Fibroblast of villous mesenchyme (primary cell): ENCODE measurements at regions not wholly inside any gene's neighbourhood (a gene's known extent, or its start where the extent isn't known, plus 50 kb on each side); places are given as distances from the start of the nearest gene placed in this dataset.

Experiments used
- DNase-seq: peaks from one replicate; pipeline ENCODE4 v3.0.0-alpha.2; 2010; ENCODE audit warnings: low read depth
- H3K4me3 ChIP-seq: 2 replicates; pipeline ENCODE4 v1.5.1; 2011; ENCODE audit warnings: low read depth, mild to moderate bottlenecking, low read length
- TF ChIP-seq, protein P1 (sequence below): IDR thresholded peaks from 2 replicates; pipeline ENCODE4 v1.5.1; 2012; ENCODE audit warnings: low read depth, mild to moderate bottlenecking, low read length; ENCODE audit not compliant: insufficient read depth

DNA sequence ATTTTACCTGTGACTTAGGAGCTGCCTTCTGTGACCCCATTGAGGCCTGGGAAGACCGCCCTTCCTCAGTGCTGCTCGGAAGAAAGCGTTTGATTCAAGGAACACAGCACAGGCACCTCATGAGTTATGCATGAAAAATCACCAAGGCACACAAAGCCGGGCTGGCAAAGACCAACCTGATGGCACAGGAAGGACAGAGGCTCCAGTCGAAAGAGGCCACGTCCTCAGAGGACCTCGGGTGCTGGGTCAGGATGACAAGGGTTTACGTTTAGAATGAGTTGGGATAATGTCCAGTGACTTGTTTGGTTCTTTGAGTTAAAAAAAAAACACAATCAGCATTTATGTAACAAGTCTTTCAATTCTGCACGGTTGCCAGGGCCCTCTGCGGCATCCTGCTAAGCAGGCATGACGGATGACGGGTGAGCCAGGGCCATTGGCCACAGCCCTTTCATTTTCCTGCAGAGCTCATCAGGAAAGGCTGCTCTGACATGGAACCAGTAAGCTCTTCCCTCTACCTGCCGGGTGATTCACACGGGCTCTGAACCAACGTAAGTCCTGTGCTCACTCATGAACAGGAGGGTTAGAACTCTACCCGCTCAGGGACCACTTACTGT is 112.8 kb downstream of the DACT2 start:
- TF ChIP-seq, protein P1, sequence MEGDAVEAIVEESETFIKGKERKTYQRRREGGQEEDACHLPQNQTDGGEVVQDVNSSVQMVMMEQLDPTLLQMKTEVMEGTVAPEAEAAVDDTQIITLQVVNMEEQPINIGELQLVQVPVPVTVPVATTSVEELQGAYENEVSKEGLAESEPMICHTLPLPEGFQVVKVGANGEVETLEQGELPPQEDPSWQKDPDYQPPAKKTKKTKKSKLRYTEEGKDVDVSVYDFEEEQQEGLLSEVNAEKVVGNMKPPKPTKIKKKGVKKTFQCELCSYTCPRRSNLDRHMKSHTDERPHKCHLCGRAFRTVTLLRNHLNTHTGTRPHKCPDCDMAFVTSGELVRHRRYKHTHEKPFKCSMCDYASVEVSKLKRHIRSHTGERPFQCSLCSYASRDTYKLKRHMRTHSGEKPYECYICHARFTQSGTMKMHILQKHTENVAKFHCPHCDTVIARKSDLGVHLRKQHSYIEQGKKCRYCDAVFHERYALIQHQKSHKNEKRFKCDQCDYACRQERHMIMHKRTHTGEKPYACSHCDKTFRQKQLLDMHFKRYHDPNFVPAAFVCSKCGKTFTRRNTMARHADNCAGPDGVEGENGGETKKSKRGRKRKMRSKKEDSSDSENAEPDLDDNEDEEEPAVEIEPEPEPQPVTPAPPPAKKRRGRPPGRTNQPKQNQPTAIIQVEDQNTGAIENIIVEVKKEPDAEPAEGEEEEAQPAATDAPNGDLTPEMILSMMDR = no peak
- no peak overlapping the region for H3K4me3 ChIP-seq
- no peak for DNase-seq

- TF ChIP-seq, protein P1 = no peak
- DNase-seq = no peak
- no peak overlapping the region for H3K4me3 ChIP-seq
Measured at GRCh38 chr6:168206186-168206585, 113.4 kb downstream of the DACT2 start.

DNA sequence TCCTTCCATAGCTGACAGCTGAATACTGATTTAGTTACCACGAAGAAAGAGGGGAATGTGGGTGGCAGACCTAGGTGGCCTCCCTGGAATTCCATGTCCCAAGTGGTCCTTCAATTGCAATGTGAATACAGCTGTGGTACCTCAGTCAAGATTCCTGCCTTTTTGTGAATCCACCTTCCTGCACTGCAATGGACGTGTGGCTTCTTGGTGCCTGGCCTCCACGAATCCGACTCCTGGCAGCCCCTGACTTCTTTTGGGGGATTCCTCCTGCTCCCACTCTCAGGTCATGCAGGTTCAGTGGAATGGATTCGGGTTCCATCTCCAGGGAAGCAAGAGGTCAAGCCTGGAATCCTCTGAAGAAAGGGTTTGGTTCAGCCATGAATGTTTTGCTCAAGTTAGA is 117.8 kb downstream of the DACT2 start:
- no peak overlapping the region for H3K4me3 ChIP-seq
- no peak for DNase-seq
- TF ChIP-seq, protein P1 = no peak

GRCh38 chr6:168201383-168201782 is 118.2 kb downstream of the DACT2 start:
- DNase-seq = no peak
- no peak overlapping the region for H3K4me3 ChIP-seq
- TF ChIP-seq, protein P1 = no peak

- TF ChIP-seq, protein P1 = no peak
- no peak overlapping the region for H3K4me3 ChIP-seq
- DNase-seq = no peak
Measured at GRCh38 chr6:168200571-168201134, 118.9 kb downstream of the DACT2 start.

DNA sequence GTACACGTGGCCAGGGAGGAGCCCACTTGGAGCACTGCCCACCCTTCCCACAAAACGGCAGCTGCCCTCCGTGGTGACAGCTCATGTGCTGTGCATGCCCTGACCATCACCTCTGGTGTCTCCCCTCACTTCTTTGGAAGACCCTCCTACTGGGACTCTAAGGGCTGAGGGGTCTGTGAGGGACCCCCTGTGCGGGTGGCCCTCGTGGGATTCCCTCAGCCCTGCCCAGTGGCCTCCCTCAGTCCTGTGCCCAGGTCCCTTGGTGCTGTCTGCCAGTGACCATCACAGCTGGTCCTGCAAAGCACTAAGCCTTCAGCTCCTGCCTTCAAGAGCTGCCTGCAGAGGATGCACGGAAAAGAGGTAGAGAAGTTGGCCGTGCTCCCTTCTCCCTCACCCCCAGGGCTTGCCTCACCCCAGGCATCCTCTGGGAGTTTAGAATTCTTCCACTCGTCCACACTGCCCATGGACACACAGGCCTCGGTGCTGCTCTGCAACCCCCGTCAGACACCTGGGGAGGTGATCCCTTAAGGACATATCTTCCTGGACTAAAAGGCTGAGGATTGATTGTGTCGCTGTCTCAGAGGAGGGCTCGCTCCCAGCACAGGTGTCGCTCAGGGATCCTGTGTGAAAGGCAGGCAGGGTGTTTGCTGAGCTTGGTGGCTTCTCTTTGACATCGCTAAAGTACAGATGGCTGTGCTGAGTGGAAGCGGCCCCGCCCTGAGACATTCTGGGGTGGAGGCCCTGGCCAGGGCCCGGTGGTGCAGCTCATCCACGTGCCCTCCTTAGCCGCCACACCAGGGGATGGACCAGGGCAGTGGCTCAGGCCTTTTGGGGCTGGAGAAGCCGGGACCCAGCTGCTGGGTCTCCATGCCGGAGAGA is 119.5 kb upstream of the FRMD1 start:
- TF ChIP-seq, protein P1 = no peak
- H3K4me3 ChIP-seq = no peak overlapping the region
- no peak for DNase-seq
